ENCODE measurements at regions not wholly inside any gene's neighbourhood (a gene's known extent, or its start where the extent isn't known, plus 50 kb on each side); places are given as distances from the start of the nearest gene placed in this dataset.

GRCh38 chr1:221521686-221522085, 220.2 kb downstream of the DUSP10 start:
- TF ChIP-seq CTCF (optimal IDR thresholded peaks at IDR 0.05 in 1 of 3, IDR thresholded peaks at IDR 0.05 in 1 of 3, conservative IDR thresholded peaks at IDR 0.05 in 1 of 3; ENCODE audit: extremely low read depth in 1 of 3, insufficient read depth in 2 of 3, low read length in 3 of 3) (no peak), EZH2 (IDR thresholded peaks at IDR 0.05; ENCODE audit: low read length) (no peak)
